Activated CD4-positive, alpha-beta T cell treated with anti-CD3 and anti-CD28 coated beads for 36 hours (primary cell): ENCODE measurements at regions not wholly inside any gene's neighbourhood (a gene's known extent, or its start where the extent isn't known, plus 50 kb on each side); places are given as distances from the start of the nearest gene placed in this dataset.

Experiments used
- ATAC-seq: fragments of 200-7000 bp; cut with Tn5 transposase; one replicate; pipeline ENCODE4 v1.10.0; 2021; ENCODE audit warnings: mild to moderate bottlenecking, moderate library complexity
- CTCF ChIA-PET: fragments of 350-600 bp; sonication (Branson Sonifier 250); formaldehyde crosslinking; loops from one replicate; lab custom pipeline; 2021; ENCODE audit warnings: antibody characterized with exemption; lab: Charles Lee
- POLR2A ChIA-PET: fragments of 350-600 bp; sonication (Branson Sonifier 250); formaldehyde crosslinking; loops from one replicate; lab custom pipeline; 2021; ENCODE audit warnings: antibody characterized with exemption, inconsistent platforms; lab: Charles Lee
- DNase-seq: peaks from one replicate; pipeline ENCODE4 v3.0.0-alpha.2; 2020
- H3K27ac Mint-ChIP-seq: one replicate; pipeline ENCODE4 v1.8.0; 2021; ENCODE audit warnings: mixed read lengths
- H3K27me3 Mint-ChIP-seq: one replicate; pipeline ENCODE4 v1.8.0; 2021; ENCODE audit warnings: mixed read lengths
- H3K36me3 Mint-ChIP-seq: one replicate; pipeline ENCODE4 v1.8.0; 2021; ENCODE audit warnings: low read depth, mixed read lengths
- H3K4me1 Mint-ChIP-seq: one replicate; pipeline ENCODE4 v1.8.0; 2021; ENCODE audit warnings: mixed read lengths
- H3K4me3 Mint-ChIP-seq: one replicate; pipeline ENCODE4 v1.8.0; 2021; ENCODE audit warnings: mild to moderate bottlenecking, moderate library complexity, mixed read lengths
- H3K9me3 Mint-ChIP-seq: one replicate; pipeline ENCODE4 v1.8.0; 2021; ENCODE audit warnings: low read depth, mixed read lengths
- intact Hi-C, 2 experiments: fragments of 100-400 bp; cut with DNase I in 1 of 2; cut with micrococcal nuclease in 1 of 2; formaldehyde crosslinking; loops; one replicate each; pipeline versions ENCODE4 v1.14.2 to v1.15.1; 2022 to 2024; cut with DNase I, micrococcal nuclease

DNA sequence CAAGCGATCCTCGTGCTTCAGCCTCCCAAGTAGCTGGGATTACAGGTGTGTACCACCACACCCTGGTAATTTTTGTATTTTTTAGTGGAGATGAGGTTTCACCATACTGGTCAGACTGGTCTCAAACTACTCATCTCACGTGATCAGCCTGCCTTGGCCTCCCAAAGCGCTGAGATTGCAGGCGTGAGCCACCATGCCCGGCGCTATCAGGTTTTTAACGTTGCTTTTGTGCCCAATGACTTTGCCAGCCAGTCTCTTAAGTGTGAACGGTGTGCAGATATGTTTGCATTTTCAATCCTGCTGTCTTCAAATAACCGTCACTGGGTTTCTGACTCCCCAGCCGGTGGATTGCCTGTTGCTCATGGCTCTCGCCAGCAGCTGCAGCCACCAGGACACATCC is 201.8 kb upstream of the PPP2R2D start:
- Mint-ChIP-seq H3K27me3 (peaks cover 3% of the 10 kb centered on the region), H3K9me3 (no peaks in the 10 kb centered on the region), H3K4me3 (no peak overlapping the region), H3K27ac (no peak overlapping the region), H3K36me3 (no peaks in the 10 kb centered on the region), H3K4me1 (no peaks in the 10 kb centered on the region)
- intact Hi-C loops = no loop called here
- ChIA-PET CTCF (no interaction called here), POLR2A (no interaction called here)
- DNase-seq (no peak), ATAC-seq (no peak)

GRCh38 chr10:131700032-131700431 is 200.8 kb upstream of the PPP2R2D start:
- intact Hi-C loops = no loop called here
- ChIA-PET POLR2A (no interaction called here), CTCF (no interaction called here)
- Mint-ChIP-seq H3K27ac (no peak overlapping the region), H3K27me3 (peaks cover 3% of the 10 kb centered on the region), H3K9me3 (no peaks in the 10 kb centered on the region), H3K36me3 (no peaks in the 10 kb centered on the region), H3K4me3 (no peak overlapping the region), H3K4me1 (no peaks in the 10 kb centered on the region)
- DNase-seq = no peak
- ATAC-seq = no peak

DNA sequence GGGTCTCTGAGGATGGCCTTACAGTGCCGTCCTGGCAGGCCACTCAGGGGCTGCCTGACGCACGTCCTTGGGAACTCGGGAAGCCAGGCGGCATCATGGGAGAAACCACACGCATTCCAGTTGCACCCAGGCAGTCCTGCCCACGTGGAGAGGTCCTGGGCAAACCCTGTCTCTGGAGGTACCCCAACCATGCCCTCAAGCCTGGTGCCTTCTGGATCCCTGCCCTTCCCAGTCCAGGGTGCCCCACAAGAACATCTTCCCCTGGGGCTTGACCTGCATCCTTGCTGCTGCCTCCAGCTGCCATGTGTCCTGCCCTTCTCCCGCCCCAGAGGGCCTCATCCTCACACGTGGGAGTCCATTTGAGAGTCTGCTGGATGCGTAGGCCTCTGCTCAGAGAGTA is 200.3 kb upstream of the PPP2R2D start:
- Mint-ChIP-seq H3K27ac (no peak overlapping the region), H3K36me3 (no peaks in the 10 kb centered on the region), H3K4me1 (no peaks in the 10 kb centered on the region), H3K4me3 (no peak overlapping the region), H3K27me3 (peaks cover 3% of the 10 kb centered on the region), H3K9me3 (no peaks in the 10 kb centered on the region)
- CTCF ChIA-PET = no interaction called here
- ATAC-seq (no peak), DNase-seq (no peak)
- POLR2A ChIA-PET = no interaction called here
- intact Hi-C loops = no loop called here

DNA sequence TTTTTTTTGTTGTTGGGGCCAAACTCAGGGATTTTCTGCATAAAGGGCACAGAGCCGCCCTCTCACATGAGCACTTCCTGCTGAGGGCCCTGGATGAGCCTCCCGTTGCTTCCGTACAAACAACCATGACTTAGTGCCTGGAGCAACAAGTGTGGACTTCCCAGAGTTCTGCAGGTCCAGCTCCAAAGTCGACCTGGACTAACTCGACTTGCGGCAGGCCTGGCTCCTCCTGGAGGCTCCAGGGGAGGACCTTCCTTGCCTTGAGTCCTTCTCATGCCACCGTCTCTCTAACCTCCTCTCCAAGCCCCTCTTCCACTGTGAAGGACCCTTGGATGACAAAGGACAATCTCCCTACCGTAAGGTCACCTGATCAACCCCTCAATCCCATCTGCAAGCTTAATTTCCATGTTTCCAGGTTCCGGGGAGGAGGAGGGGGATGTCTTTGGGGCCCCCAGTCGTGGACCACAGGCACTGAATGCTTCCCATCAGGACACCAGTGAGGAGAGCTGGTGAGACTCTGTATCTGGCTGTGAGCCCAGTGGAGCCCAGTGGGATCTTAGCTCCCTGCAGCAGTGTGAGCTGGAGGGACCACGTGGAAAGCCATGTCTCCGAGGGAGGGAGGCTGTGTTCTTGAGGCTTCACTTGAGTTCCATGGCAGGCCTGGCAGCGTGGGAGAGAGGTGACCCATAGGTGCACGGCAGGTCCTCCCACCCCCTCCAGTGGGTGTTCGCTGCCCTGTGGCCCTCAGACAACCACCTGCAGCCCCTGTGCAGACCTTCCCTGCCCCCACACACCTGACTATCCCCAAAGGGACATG is 199.5 kb upstream of the PPP2R2D start:
- Mint-ChIP-seq H3K27me3 (peaks cover 3% of the 10 kb centered on the region), H3K4me1 (no peaks in the 10 kb centered on the region), H3K27ac (no peak overlapping the region), H3K4me3 (no peak overlapping the region), H3K36me3 (no peaks in the 10 kb centered on the region), H3K9me3 (no peaks in the 10 kb centered on the region)
- intact Hi-C loops = no loop called here
- DNase-seq (no peak), ATAC-seq (no peak)
- CTCF ChIA-PET = no interaction called here
- POLR2A ChIA-PET = interaction anchor here (0.7 kb wide), 1 partner anchor 1362 kb away, joined by 3 read pairs; no protein-coding TSS in a partner anchor

- Mint-ChIP-seq H3K36me3 (no peaks in the 10 kb centered on the region), H3K9me3 (peaks cover 8% of the 10 kb centered on the region), H3K27ac (no peak overlapping the region), H3K4me1 (no peaks in the 10 kb centered on the region), H3K27me3 (peaks cover 3% of the 10 kb centered on the region), H3K4me3 (no peak overlapping the region)
- DNase-seq (no peak), ATAC-seq (no peak)
- intact Hi-C loops = no loop called here
- ChIA-PET CTCF (no interaction called here), POLR2A (no interaction called here)
These were observed 198.1 kb upstream of the PPP2R2D start for GRCh38 chr10:131702531-131703356.

DNA sequence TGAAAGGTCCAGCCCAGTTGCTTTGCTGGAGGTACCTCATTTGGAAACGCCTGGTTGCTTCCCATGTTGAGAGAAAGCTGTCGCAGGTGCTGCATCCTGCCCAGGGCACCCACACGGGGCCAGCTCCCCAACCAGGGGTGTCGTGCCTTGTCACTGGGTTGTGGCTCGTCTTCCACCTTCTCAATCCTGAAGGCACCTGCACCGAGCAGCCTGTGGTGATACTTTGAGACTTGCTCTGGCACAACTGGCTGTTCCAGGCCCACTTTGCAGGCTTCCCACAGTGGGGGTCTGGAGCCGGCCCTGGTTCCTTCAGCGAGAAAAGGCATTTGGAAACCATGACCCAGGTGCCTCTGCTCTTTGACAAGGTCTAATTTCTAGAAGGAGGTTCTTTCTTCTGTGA is 197.3 kb upstream of the PPP2R2D start:
- intact Hi-C loops = no loop called here
- Mint-ChIP-seq H3K9me3 (peaks cover 8% of the 10 kb centered on the region), H3K36me3 (no peaks in the 10 kb centered on the region), H3K27me3 (peaks cover 3% of the 10 kb centered on the region), H3K27ac (no peak overlapping the region), H3K4me1 (no peaks in the 10 kb centered on the region), H3K4me3 (no peak overlapping the region)
- ChIA-PET POLR2A (no interaction called here), CTCF (no interaction called here)
- DNase-seq (no peak), ATAC-seq (no peak)

- POLR2A ChIA-PET = no interaction called here
- no peaks in the 10 kb centered on the region for H3K36me3 Mint-ChIP-seq
- no peak for ATAC-seq
- no peak overlapping the region for H3K27ac Mint-ChIP-seq
- H3K27me3 Mint-ChIP-seq = peaks cover 3% of the 10 kb centered on the region
- H3K4me1 Mint-ChIP-seq = no peaks in the 10 kb centered on the region
- H3K9me3 Mint-ChIP-seq = peaks cover 8% of the 10 kb centered on the region
- intact Hi-C loops = no loop called here
- CTCF ChIA-PET = no interaction called here
- H3K4me3 Mint-ChIP-seq = no peak overlapping the region
- DNase-seq = no peak
These were observed 196.9 kb upstream of the PPP2R2D start for GRCh38 chr10:131703941-131704340.

DNA sequence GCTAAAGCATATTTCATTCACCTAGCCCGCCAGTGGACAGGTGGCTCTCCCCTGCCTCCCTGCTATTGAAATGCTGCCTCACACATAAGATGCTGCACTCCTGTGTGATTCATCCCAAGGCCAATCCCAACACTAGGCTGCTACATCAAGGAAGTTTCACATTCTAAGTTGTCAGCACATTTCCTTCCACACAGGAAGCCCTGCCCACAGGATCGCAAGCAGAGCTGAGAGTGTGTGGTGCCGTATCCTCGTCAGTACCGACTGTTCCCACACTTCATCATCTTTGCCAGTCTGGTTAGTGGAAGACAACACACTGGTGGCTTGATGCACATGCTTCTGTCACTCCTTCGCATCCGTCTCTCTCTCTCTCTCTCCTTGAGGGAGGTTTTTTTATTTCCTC is 194.3 kb upstream of the PPP2R2D start:
- ChIA-PET CTCF (no interaction called here), POLR2A (no interaction called here)
- Mint-ChIP-seq H3K27me3 (peaks cover 6% of the 10 kb centered on the region), H3K4me1 (no peaks in the 10 kb centered on the region), H3K36me3 (no peaks in the 10 kb centered on the region), H3K4me3 (no peak overlapping the region), H3K9me3 (peaks cover 8% of the 10 kb centered on the region), H3K27ac (no peak overlapping the region)
- DNase-seq (no peak), ATAC-seq (no peak)
- intact Hi-C loops = no loop called here

DNA sequence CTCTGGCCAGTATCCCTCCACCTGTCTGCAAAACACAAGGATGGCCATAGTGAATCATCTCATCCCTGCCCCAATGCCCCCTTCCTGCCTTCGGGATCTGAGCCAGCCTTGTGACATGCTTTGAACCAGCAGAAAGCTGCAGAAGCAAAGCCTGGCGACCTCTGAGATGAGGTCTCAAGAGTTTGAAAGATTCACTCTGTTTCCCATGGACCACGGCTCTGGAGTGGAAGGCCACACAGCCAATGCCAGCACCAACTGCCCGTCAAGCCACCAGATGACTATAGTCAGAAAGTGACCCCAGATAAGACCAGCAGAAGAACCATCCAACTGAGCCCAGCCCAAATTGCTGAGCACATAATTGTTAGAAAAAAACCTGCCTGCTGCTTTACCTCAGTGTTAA is 193.9 kb upstream of the PPP2R2D start:
- ChIA-PET CTCF (interaction anchor here (0.7 kb wide), 1 partner anchor 181 kb away, joined by 3 read pairs; no protein-coding TSS in a partner anchor), POLR2A (no interaction called here)
- Mint-ChIP-seq H3K4me1 (no peaks in the 10 kb centered on the region), H3K36me3 (no peaks in the 10 kb centered on the region), H3K9me3 (peaks cover 8% of the 10 kb centered on the region), H3K4me3 (no peak overlapping the region), H3K27ac (no peak overlapping the region), H3K27me3 (peaks cover 6% of the 10 kb centered on the region)
- DNase-seq = no peak
- intact Hi-C loops = no loop called here
- ATAC-seq = no peak

GRCh38 chr10:131708225-131708880 is 192.5 kb upstream of the PPP2R2D start:
- CTCF ChIA-PET = no interaction called here
- ATAC-seq (no peak), DNase-seq (no peak)
- H3K36me3 Mint-ChIP-seq = no peaks in the 10 kb centered on the region
- intact Hi-C loops = no loop called here
- H3K4me3 Mint-ChIP-seq = no peak overlapping the region
- H3K27me3 Mint-ChIP-seq = peaks cover 4% of the 10 kb centered on the region
- peaks cover 8% of the 10 kb centered on the region for H3K9me3 Mint-ChIP-seq
- H3K27ac Mint-ChIP-seq = no peak overlapping the region
- no peaks in the 10 kb centered on the region for H3K4me1 Mint-ChIP-seq
- POLR2A ChIA-PET = no interaction called here

- intact Hi-C loops = no loop called here
These were observed 190.5 kb upstream of the PPP2R2D start for GRCh38 chr10:131710142-131710861.

More at GRCh38 chr10:131710142-131710861, 190.5 kb upstream of the PPP2R2D start:
- CTCF ChIA-PET = no interaction called here
- Mint-ChIP-seq H3K36me3 (no peaks in the 10 kb centered on the region), H3K4me3 (no peak overlapping the region), H3K27ac (no peak overlapping the region), H3K9me3 (peaks cover 8% of the 10 kb centered on the region), H3K27me3 (peaks cover 11% of the 10 kb centered on the region), H3K4me1 (no peaks in the 10 kb centered on the region)
- DNase-seq (no peak), ATAC-seq (no peak)
- POLR2A ChIA-PET = no interaction called here
